RWPE1 (cell line): ENCODE measurements at regions not wholly inside any gene's neighbourhood (a gene's known extent, or its start where the extent isn't known, plus 50 kb on each side); places are given as distances from the start of the nearest gene placed in this dataset.
"Not testable (repeated sequence)": the region's sequence is repeated elsewhere in the genome, so short reads cannot be mapped to it uniquely, and the experiment has no call there.

Source experiments
- CTCF ChIA-PET: fragments of 350-600 bp; sonication (Branson Sonifier 250); formaldehyde crosslinking; extraction: SDS; loops from one replicate; lab custom pipeline; 2021; lab: Yijun Ruan, JAX
- POLR2A ChIA-PET: fragments of 400-600 bp; formaldehyde crosslinking; extraction: SDS; loops from one replicate; lab custom pipeline; 2020; ENCODE audit warnings: antibody characterized with exemption; ENCODE audit not compliant: low non-redundant PET; lab: Yijun Ruan, JAX
- DNase-seq: peaks from one replicate; pipeline ENCODE4 v3.0.0; 2012; ENCODE audit warnings: low spot score
- H3K27ac ChIP-seq: fragments of 450-650 bp; 2 replicates; pipeline ENCODE4 v1.5.1; 2017
- CTCF ChIP-seq: fragments of 450-650 bp; conservative IDR thresholded peaks from 2 replicates; pipeline ENCODE4 v1.5.1; 2017; ENCODE audit warnings: low read depth, mild to moderate bottlenecking

GRCh38 chr3:6746443-6746842 is 114.5 kb upstream of the GRM7 start:
- CTCF ChIA-PET = no interaction called here

DNA sequence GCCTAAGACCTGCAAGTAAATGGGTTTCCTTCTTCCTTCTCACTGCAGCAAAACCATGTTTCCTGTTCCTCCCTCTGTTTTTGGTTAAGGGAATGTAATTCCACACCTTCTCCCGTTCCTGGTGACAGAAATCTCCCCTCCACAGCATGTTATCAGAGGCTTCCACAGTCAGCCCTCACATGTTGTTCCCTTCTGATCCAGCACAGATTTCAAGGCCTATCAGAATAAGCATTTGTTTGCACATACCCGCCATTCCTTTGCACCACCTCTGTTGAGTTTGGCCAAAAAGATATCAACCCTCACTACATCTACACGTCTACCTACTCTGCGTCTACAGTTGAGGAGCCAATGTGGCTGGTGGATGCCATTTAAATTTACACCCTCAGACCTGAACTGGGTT is 113.9 kb upstream of the GRM7 start:
- POLR2A ChIA-PET = no interaction called here
- CTCF ChIA-PET = no interaction called here
- DNase-seq = no peak
- TF ChIP-seq CTCF = no peak
- H3K27ac ChIP-seq = no peak overlapping the region

More at GRCh38 chr3:6746443-6746842, 114.5 kb upstream of the GRM7 start:
- H3K27ac ChIP-seq = no peak overlapping the region
- no peak for DNase-seq
- TF ChIP-seq CTCF = no peak
- POLR2A ChIA-PET = no interaction called here

DNA sequence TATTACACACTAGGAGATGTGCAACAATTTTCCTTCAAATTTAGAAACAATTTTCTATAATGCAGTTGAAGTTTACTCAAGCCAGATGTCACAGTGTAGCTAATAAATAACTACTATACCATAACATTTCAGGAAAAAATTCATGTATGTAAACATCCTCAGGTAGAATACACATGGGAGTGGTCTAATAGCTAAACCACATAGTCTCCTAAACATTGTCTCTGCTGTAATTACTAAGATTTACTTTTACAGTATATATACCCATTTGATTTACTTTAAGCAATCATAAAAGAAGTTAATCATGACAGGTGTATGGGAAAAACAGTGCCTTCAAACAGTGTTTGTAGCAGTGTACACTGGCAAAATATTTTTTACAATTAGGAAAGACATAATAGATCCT is 110.1 kb upstream of the GRM7 start:
- DNase-seq = no peak
- TF ChIP-seq CTCF = no peak
- POLR2A ChIA-PET = no interaction called here
- H3K27ac ChIP-seq = no peak overlapping the region
- CTCF ChIA-PET = no interaction called here

GRCh38 chr3:6753536-6753935 is 107.4 kb upstream of the GRM7 start:
- CTCF ChIA-PET = no interaction called here
- POLR2A ChIA-PET = no interaction called here
- no peak overlapping the region for H3K27ac ChIP-seq
- TF ChIP-seq CTCF = no peak
- DNase-seq = no peak

GRCh38 chr3:6769532-6770396 is 91.2 kb upstream of the GRM7 start:
- POLR2A ChIA-PET, CTCF ChIA-PET, H3K27ac ChIP-seq, DNase-seq: not testable (repeated sequence)

DNA sequence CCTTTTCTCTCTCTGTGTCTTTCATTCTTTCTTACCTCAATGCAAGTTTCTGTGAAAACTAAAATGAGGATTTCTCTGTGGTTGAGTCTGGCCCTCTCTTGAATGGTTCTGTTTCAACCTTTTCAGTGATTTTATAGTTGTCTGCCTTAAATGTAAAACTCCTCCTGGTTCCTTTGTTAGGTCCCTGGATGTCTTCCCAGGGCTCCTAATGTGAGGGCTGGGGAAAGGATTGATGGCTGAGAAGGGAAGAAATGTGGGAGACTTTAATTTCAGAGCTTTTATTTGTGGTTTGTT is 90.6 kb upstream of the GRM7 start:
- DNase-seq = no peak
- POLR2A ChIA-PET = no interaction called here
- no peak for TF ChIP-seq CTCF
- no peak overlapping the region for H3K27ac ChIP-seq
- CTCF ChIA-PET = no interaction called here

DNA sequence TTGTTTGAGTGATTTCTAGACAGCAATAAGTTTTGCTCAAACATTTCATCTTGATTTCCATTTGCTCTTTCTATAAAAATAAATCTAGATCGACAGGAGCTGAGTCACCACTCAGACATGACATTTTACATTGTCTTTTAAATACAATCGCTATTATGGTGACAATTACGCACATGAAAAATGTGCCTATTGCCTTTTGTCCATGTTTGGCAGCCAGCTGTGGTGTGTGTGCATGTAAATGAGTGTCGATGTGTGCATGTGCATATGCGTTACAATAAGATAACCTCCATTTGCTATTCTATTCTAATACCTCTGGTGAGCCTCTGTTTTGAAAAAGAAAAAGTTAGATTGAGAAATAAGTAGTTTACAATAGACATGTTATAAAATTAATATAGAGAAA is 89.7 kb upstream of the GRM7 start:
- ChIA-PET CTCF (no interaction called here), POLR2A (no interaction called here)
- DNase-seq = no peak
- TF ChIP-seq CTCF = no peak
- H3K27ac ChIP-seq = no peak overlapping the region
